PC-9 (cell line): ENCODE measurements at regions not wholly inside any gene's neighbourhood (a gene's known extent, or its start where the extent isn't known, plus 50 kb on each side); places are given as distances from the start of the nearest gene placed in this dataset.

Source experiments
- CTCF ChIP-seq: fragments of 200-600 bp; sonication (generic); conservative IDR thresholded peaks from 2 replicates; pipeline ENCODE4 v1.6.1; 2017; ENCODE audit warnings: mixed run types, antibody characterized with exemption, mild to moderate bottlenecking, moderate library complexity
- EZH2 ChIP-seq: fragments of 200-600 bp; sonication (generic); IDR thresholded peaks from 2 replicates; pipeline ENCODE4 v1.8.0; 2017; ENCODE audit warnings: antibody characterized with exemption, low read depth

GRCh38 chr4:23070848-23071570, 378.3 kb downstream of the GBA3 start:
- no peak for TF ChIP-seq CTCF
- TF ChIP-seq EZH2 = no peak
